GM23248 (cell line): ENCODE measurements at regions not wholly inside any gene's neighbourhood (a gene's known extent, or its start where the extent isn't known, plus 50 kb on each side); places are given as distances from the start of the nearest gene placed in this dataset.

Experiments
- DNase-seq: peaks from one replicate; pipeline ENCODE4 v3.0.0-alpha.2; 2015
- H2AFZ ChIP-seq: fragments of 200-600 bp; sonication (generic); 2 replicates; pipeline ENCODE4 v1.6.1; 2016; ENCODE audit warnings: antibody characterized with exemption
- H3F3A ChIP-seq: fragments of 200-600 bp; sonication (generic); 2 replicates; pipeline ENCODE4 v1.6.1; 2016; ENCODE audit warnings: mild to moderate bottlenecking, antibody characterized with exemption, mixed run types; ENCODE audit not compliant: insufficient read depth
- H3K27ac ChIP-seq: fragments of 200-600 bp; sonication (generic); 2 replicates; pipeline ENCODE4 v1.5.1; 2016; ENCODE audit warnings: mild to moderate bottlenecking
- H3K27me3 ChIP-seq: fragments of 200-600 bp; sonication (generic); replicated peaks from 2 replicates; pipeline ENCODE4 v1.6.1; 2016; ENCODE audit warnings: mild to moderate bottlenecking; ENCODE audit not compliant: insufficient read depth
- H3K36me3 ChIP-seq: fragments of 200-600 bp; sonication (generic); 2 replicates; pipeline ENCODE4 v1.6.1; 2016; ENCODE audit warnings: low read depth, mild to moderate bottlenecking
- H3K4me1 ChIP-seq: fragments of 200-600 bp; sonication (generic); 2 replicates; pipeline ENCODE4 v1.6.1; 2016; ENCODE audit warnings: mild to moderate bottlenecking; ENCODE audit not compliant: insufficient read depth
- H3K4me2 ChIP-seq: fragments of 200-600 bp; sonication (generic); one replicate; pipeline ENCODE4 v1.6.1; 2016; ENCODE audit warnings: mild to moderate bottlenecking; ENCODE audit not compliant: unreplicated experiment
- H3K4me3 ChIP-seq: fragments of 200-600 bp; sonication (generic); 2 replicates; pipeline ENCODE4 v1.5.1; 2016; ENCODE audit warnings: mild to moderate bottlenecking
- H3K79me2 ChIP-seq: fragments of 200-600 bp; sonication (generic); 2 replicates; pipeline ENCODE4 v1.6.1; 2016; ENCODE audit warnings: mild to moderate bottlenecking; ENCODE audit not compliant: insufficient read depth
- H3K9ac ChIP-seq: fragments of 200-600 bp; sonication (generic); 2 replicates; pipeline ENCODE4 v1.6.1; 2016; ENCODE audit warnings: mild to moderate bottlenecking
- H3K9me2 ChIP-seq: fragments of 200-600 bp; sonication (generic); 2 replicates; pipeline ENCODE4 v1.6.1; 2016; ENCODE audit warnings: mixed run types, mild to moderate bottlenecking, moderate library complexity; ENCODE audit not compliant: insufficient read depth
- H3K9me3 ChIP-seq: fragments of 200-600 bp; sonication (generic); one replicate; pipeline ENCODE4 v1.6.1; 2017; ENCODE audit warnings: low read depth
- H4K20me1 ChIP-seq: fragments of 200-600 bp; sonication (generic); 2 replicates; pipeline ENCODE4 v1.6.0; 2016; ENCODE audit not compliant: insufficient read depth
- EZH2 ChIP-seq: fragments of 200-600 bp; sonication (generic); IDR thresholded peaks from 2 replicates; pipeline ENCODE4 v1.6.1; 2018; ENCODE audit warnings: antibody characterized with exemption, mild to moderate bottlenecking; ENCODE audit not compliant: insufficient read depth, poor library complexity, severe bottlenecking
- EZH2phosphoT487 ChIP-seq: fragments of 200-600 bp; sonication (generic); IDR thresholded peaks from 2 replicates; pipeline ENCODE4 v1.6.1; 2018; ENCODE audit warnings: antibody characterized with exemption, moderate library complexity, mild to moderate bottlenecking, low read depth; ENCODE audit not compliant: insufficient read depth
- WGBS, 2 experiments: methylation state at CpG; one replicate each; pipeline ENCODE4 v1.1.6; 2015 to 2017; ENCODE audit warnings: low lambda C conversion rate in 2 of 2, low coverage in 1 of 2; ENCODE audit errors: missing lambda C conversion rate in 2 of 2; 5-methylcytosine and 5-hydroxymethylcytosine counted together
- in situ Hi-C: fragments of 300-500 bp; cut with MboI; formaldehyde crosslinking; loops from 2 replicates; pipeline ENCODE4 v1.15.0; 2020

GRCh38 chr20:19880256-19881079 is 122.4 kb downstream of the RIN2 start:
- Histone ChIP-seq H3K36me3 (no peaks in the 10 kb centered on the region), H3K9me3 (no peaks in the 10 kb centered on the region), H3K27me3 (no peaks in the 10 kb centered on the region), H2AFZ (peak overlapping the region; percentile 37; the same call in 1 of the 2 replicates), H3K9ac (peak overlapping the region; percentile 34), H3K4me3 (no peak overlapping the region; the same call in 1 of the 2 replicates), H4K20me1 (no peaks in the 10 kb centered on the region), H3K4me1 (peaks cover 40% of the 10 kb centered on the region), H3K9me2 (no peaks in the 10 kb centered on the region), H3F3A (peaks cover 30% of the 10 kb centered on the region), H3K79me2 (no peaks in the 10 kb centered on the region), H3K27ac (peak overlapping the region; percentile 79), H3K4me2 (peak overlapping the region; percentile 64)
- TF ChIP-seq EZH2 (no peak), EZH2phosphoT487 (no peak)
- 43 to 46% methylated on average over 10 of the region's 10 CpGs for WGBS, 2 experiments
- DNase-seq, result peak; percentile 72
- in situ Hi-C loops, result no loop called here

- Histone ChIP-seq H3K27ac (peak overlapping the region; percentile 79), H3F3A (peaks cover 34% of the 10 kb centered on the region), H3K79me2 (no peaks in the 10 kb centered on the region), H3K4me1 (peaks cover 41% of the 10 kb centered on the region), H3K36me3 (no peaks in the 10 kb centered on the region), H3K9me3 (no peaks in the 10 kb centered on the region), H3K27me3 (no peaks in the 10 kb centered on the region), H3K4me3 (no peak overlapping the region; the same call in 1 of the 2 replicates), H2AFZ (peak overlapping the region; percentile 37; the same call in 1 of the 2 replicates), H3K4me2 (peak overlapping the region; percentile 64), H3K9ac (peak overlapping the region; percentile 34), H4K20me1 (no peaks in the 10 kb centered on the region), H3K9me2 (no peaks in the 10 kb centered on the region)
- TF ChIP-seq EZH2, result no peak
- TF ChIP-seq EZH2phosphoT487, result no peak
- WGBS, 2 experiments, result 90 to 96% methylated on average over 3 of the region's 3 CpGs
- in situ Hi-C loops, result no loop called here
- no peak for DNase-seq
Measured at GRCh38 chr20:19881080-19881840, 123.2 kb downstream of the RIN2 start.

- H3K9ac ChIP-seq, result no peak overlapping the region
- no peaks in the 10 kb centered on the region for H3K9me2 ChIP-seq
- H3K9me3 ChIP-seq, result no peaks in the 10 kb centered on the region
- H3K4me2 ChIP-seq, result no peak overlapping the region
- H3K36me3 ChIP-seq, result no peaks in the 10 kb centered on the region
- H3K27me3 ChIP-seq, result no peaks in the 10 kb centered on the region
- H3K4me1 ChIP-seq, result peaks cover 44% of the 10 kb centered on the region
- WGBS, 2 experiments, result 91 to 99% methylated on average over 3 of the region's 3 CpGs
- H3K79me2 ChIP-seq, result no peaks in the 10 kb centered on the region
- in situ Hi-C loops, result no loop called here
- H3F3A ChIP-seq, result peaks cover 40% of the 10 kb centered on the region
- H3K4me3 ChIP-seq, result no peak overlapping the region
- no peak overlapping the region for H2AFZ ChIP-seq
- no peak for DNase-seq
- H4K20me1 ChIP-seq, result no peaks in the 10 kb centered on the region
- TF ChIP-seq EZH2phosphoT487, result no peak
- TF ChIP-seq EZH2, result no peak
- H3K27ac ChIP-seq, result no peak overlapping the region
Measured at GRCh38 chr20:19881990-19882389, 123.9 kb downstream of the RIN2 start.

- in situ Hi-C loops, result no loop called here
- Histone ChIP-seq H3K79me2 (no peaks in the 10 kb centered on the region), H3F3A (peaks cover 40% of the 10 kb centered on the region), H3K9ac (no peak overlapping the region), H3K4me1 (peaks cover 44% of the 10 kb centered on the region), H3K4me2 (no peak overlapping the region), H3K9me2 (no peaks in the 10 kb centered on the region), H3K27me3 (no peaks in the 10 kb centered on the region), H3K27ac (no peak overlapping the region), H3K36me3 (no peaks in the 10 kb centered on the region), H2AFZ (no peak overlapping the region), H4K20me1 (no peaks in the 10 kb centered on the region), H3K9me3 (no peaks in the 10 kb centered on the region), H3K4me3 (no peak overlapping the region)
- WGBS, 2 experiments, result 93 to 98% methylated on average over 3 of the region's 3 CpGs
- TF ChIP-seq EZH2phosphoT487 (no peak), EZH2 (no peak)
- DNase-seq, result no peak
Measured at GRCh38 chr20:19882446-19882845, 124.4 kb downstream of the RIN2 start.
